ENCODE measurements at regions not wholly inside any gene's neighbourhood (a gene's known extent, or its start where the extent isn't known, plus 50 kb on each side); places are given as distances from the start of the nearest gene placed in this dataset.

GRCh38 chr21:28325618-28326017 is 667.1 kb downstream of the LTN1 start:
- no peak for TF ChIP-seq CTCF (IDR thresholded peaks at IDR 0.05; ENCODE audit: insufficient read depth, low read length, poor library complexity, severe bottlenecking)
- no peak for TF ChIP-seq EZH2phosphoT487 (conservative IDR thresholded peaks at IDR 0.05; ENCODE audit: low read length)
